Panc1 (cell line): ENCODE measurements at regions not wholly inside any gene's neighbourhood (a gene's known extent, or its start where the extent isn't known, plus 50 kb on each side); places are given as distances from the start of the nearest gene placed in this dataset.

ENCODE experiments used
- ATAC-seq: fragments of 200-7000 bp; cut with Tn5 transposase; 2 replicates; pipeline ENCODE4 v1.9.1; 2020; ENCODE audit warnings: mild to moderate bottlenecking, moderate library complexity
- BruUV-seq: library from RNA; stranded (reverse); fragments of 400-500 nt; replicated peaks from 2 replicates; lab custom pipeline; 2021; lab: Mats Ljungman, UMichigan
- CTCF ChIA-PET: fragments of 300-600 bp; sonication (Branson Sonifier 250); formaldehyde crosslinking; loops from one replicate; lab custom pipeline; 2022; ENCODE audit warnings: antibody characterized with exemption; lab: Charles Lee
- POLR2A ChIA-PET: fragments of 300-600 bp; sonication (Branson Sonifier 250); formaldehyde crosslinking; loops from one replicate; lab custom pipeline; 2022; ENCODE audit warnings: antibody characterized with exemption; lab: Charles Lee
- DNase-seq: peaks from one replicate; pipeline ENCODE4 v3.0.0-alpha.2; 2010; ENCODE audit warnings: low read depth, low spot score
- H3K27ac ChIP-seq: 2 replicates; pipeline ENCODE4 v1.5.1; 2011; ENCODE audit warnings: mild to moderate bottlenecking, low read length, inconsistent platforms
- H3K27me3 ChIP-seq: fragments of 200-500 bp; sonication (Bioruptor generic); 2 replicates; pipeline ENCODE4 v1.6.0; 2014; ENCODE audit warnings: low read length, inconsistent platforms; ENCODE audit not compliant: control insufficient read depth, insufficient read depth
- H3K36me3 ChIP-seq: fragments of 200-500 bp; sonication (Bioruptor generic); 2 replicates; pipeline ENCODE4 v1.5.1; 2014; ENCODE audit warnings: inconsistent platforms, mild to moderate bottlenecking, low read length, moderate library complexity; ENCODE audit not compliant: control insufficient read depth, insufficient read depth
- H3K4me1 ChIP-seq: 2 replicates; pipeline ENCODE4 v1.5.1; 2011; ENCODE audit warnings: inconsistent platforms, mild to moderate bottlenecking, low read length, moderate library complexity; ENCODE audit not compliant: control insufficient read depth, insufficient read depth
- H3K4me3 ChIP-seq, 2 experiments: 2 replicates each; pipeline ENCODE4 v1.5.1; 2011 to 2012; ENCODE audit warnings: low read depth in 2 of 2, low read length in 2 of 2, mild to moderate bottlenecking in 2 of 2, inconsistent platforms in 1 of 2, moderate library complexity in 1 of 2
- H3K9me3 ChIP-seq: fragments of 200-500 bp; sonication (Bioruptor generic); 2 replicates; pipeline ENCODE4 v1.5.1; 2014; ENCODE audit warnings: low read depth, mild to moderate bottlenecking, inconsistent platforms, low read length, moderate library complexity; ENCODE audit not compliant: control insufficient read depth, insufficient read depth
- CTCF ChIP-seq: fragments of 450-650 bp; IDR thresholded peaks from 2 replicates; pipeline ENCODE4 v1.5.1; 2017; ENCODE audit warnings: mild to moderate bottlenecking
- POLR2AphosphoS5 ChIP-seq: IDR thresholded peaks from 2 replicates; pipeline ENCODE4 v1.6.1; 2012; ENCODE audit warnings: mild to moderate bottlenecking, low read depth, low read length, moderate library complexity
- REST ChIP-seq, 2 experiments: IDR thresholded peaks; 2 replicates each; pipeline ENCODE4 v1.6.1; 2011 to 2012; ENCODE audit warnings: low read depth in 2 of 2, control low read depth in 1 of 2, low read length in 1 of 2, mild to moderate bottlenecking in 1 of 2, moderate library complexity in 1 of 2; ENCODE audit not compliant: insufficient read depth in 1 of 2
- SIN3A ChIP-seq: IDR thresholded peaks from 2 replicates; pipeline ENCODE4 v1.6.1; 2012; ENCODE audit warnings: low read depth, mild to moderate bottlenecking, low read length, moderate library complexity, borderline replicate concordance; ENCODE audit not compliant: insufficient read depth
- TCF7L2 ChIP-seq: IDR thresholded peaks from 2 replicates; pipeline ENCODE4 v1.6.1; 2011; ENCODE audit warnings: mild to moderate bottlenecking, low read depth, low read length, inconsistent platforms
- in situ Hi-C: cut with HindIII; loops from 2 replicates; pipeline ENCODE4 v1.10.0; 2016; ENCODE audit warnings: low sequenced_read_pairs, low pct_unique_long_range_greater_than_20kb
- intact Hi-C: fragments of 100-400 bp; cut with micrococcal nuclease; formaldehyde crosslinking; loops from one replicate; pipeline ENCODE4 v1.10.0; 2022; ENCODE audit not compliant: unreplicated experiment

- in situ Hi-C loops: no loop called here
- Histone ChIP-seq H3K27me3 (no peaks in the 10 kb centered on the region), H3K4me1 (no peaks in the 10 kb centered on the region), H3K27ac (no peak overlapping the region), H3K9me3 (no peaks in the 10 kb centered on the region), H3K4me3 (no peak overlapping the region), H3K36me3 (no peaks in the 10 kb centered on the region)
- DNase-seq: no peak
- ChIA-PET CTCF (no interaction called here), POLR2A (interaction anchor here (0.7 kb wide), 1 partner anchor 681 kb away, joined by 16 read pairs; no protein-coding TSS in a partner anchor)
- intact Hi-C loops: no loop called here
- no TSS peak for BruUV-seq
- no peak for ATAC-seq
- no peak for TF ChIP-seq SIN3A
- TF ChIP-seq POLR2AphosphoS5: no peak
- TF ChIP-seq CTCF: no peak
- no peak for TF ChIP-seq TCF7L2
- TF ChIP-seq REST (IDR thresholded peaks at IDR 0.05; ENCODE audit: insufficient read depth in 1 of 2, low read depth in 2 of 2, low read length in 1 of 2): no peak
Observed at GRCh38 chr2:106959975-106960682, 74.2 kb upstream of the ST6GAL2 start.

- Histone ChIP-seq H3K27me3 (no peaks in the 10 kb centered on the region), H3K4me1 (no peaks in the 10 kb centered on the region), H3K4me3 (no peak overlapping the region), H3K36me3 (no peaks in the 10 kb centered on the region), H3K9me3 (no peaks in the 10 kb centered on the region), H3K27ac (no peak overlapping the region)
- ATAC-seq (no peak), DNase-seq (no peak)
- in situ Hi-C loops: no loop called here
- ChIA-PET CTCF (no interaction called here), POLR2A (interaction anchor here (0.7 kb wide), 1 partner anchor 680 kb away, joined by 16 read pairs; no protein-coding TSS in a partner anchor)
- no peak for TF ChIP-seq SIN3A
- TF ChIP-seq TCF7L2: no peak
- TF ChIP-seq CTCF: no peak
- no peak for TF ChIP-seq POLR2AphosphoS5
- no peak for TF ChIP-seq REST (IDR thresholded peaks at IDR 0.05; ENCODE audit: insufficient read depth in 1 of 2, low read depth in 2 of 2, low read length in 1 of 2)
- intact Hi-C loops: no loop called here
- BruUV-seq: no TSS peak
Observed at GRCh38 chr2:106960683-106961161, 74.8 kb upstream of the ST6GAL2 start.
